NCI-H510A (cell line): ENCODE measurements at regions not wholly inside any gene's neighbourhood (a gene's known extent, or its start where the extent isn't known, plus 50 kb on each side); places are given as distances from the start of the nearest gene placed in this dataset.

Experiments
- DNase-seq: peaks from one replicate; lab custom pipeline; 2025; lab: John Stamatoyannopoulos, UW

GRCh38 chr5:6195711-6196358, 182.5 kb downstream of the MED10 start:
- DNase-seq, result peak; percentile 13

- DNase-seq, result no peak
Measured at GRCh38 chr5:6194906-6195612, 183.3 kb downstream of the MED10 start.

- no peak for DNase-seq
Measured at GRCh38 chr5:6194261-6194875, 184.0 kb downstream of the MED10 start.

- peak; percentile 85 for DNase-seq
Measured at GRCh38 chr5:6193310-6193709, 185.0 kb downstream of the MED10 start.

- DNase-seq, result peak; percentile 92
Measured at GRCh38 chr5:6190838-6191237, 187.5 kb downstream of the MED10 start.

GRCh38 chr5:6188976-6189375, 189.4 kb downstream of the MED10 start:
- no peak for DNase-seq

- peak; percentile 45 for DNase-seq
Measured at GRCh38 chr5:6188344-6188743, 190.0 kb downstream of the MED10 start.

- DNase-seq, result no peak
Measured at GRCh38 chr5:6187501-6187900, 190.8 kb downstream of the MED10 start.

- DNase-seq, result peak; percentile 84
Measured at GRCh38 chr5:6185574-6185973, 192.8 kb downstream of the MED10 start.

GRCh38 chr5:6184481-6184880, 193.9 kb downstream of the MED10 start:
- no peak for DNase-seq

GRCh38 chr5:6183391-6184390, 194.7 kb downstream of the MED10 start:
- no peak for DNase-seq

- no peak for DNase-seq
Measured at GRCh38 chr5:6182271-6182815, 196.0 kb downstream of the MED10 start.

GRCh38 chr5:6181871-6182270, 196.5 kb downstream of the MED10 start:
- DNase-seq, result no peak

- peak; percentile 84 for DNase-seq
Measured at GRCh38 chr5:6181147-6181729, 197.1 kb downstream of the MED10 start.

GRCh38 chr5:6180231-6180872, 198.0 kb downstream of the MED10 start:
- DNase-seq, result no peak

GRCh38 chr5:6178846-6179532, 199.4 kb downstream of the MED10 start:
- DNase-seq, result no peak

GRCh38 chr5:6177926-6178325, 200.4 kb downstream of the MED10 start:
- DNase-seq, result no peak

- peak; percentile 50 for DNase-seq
Measured at GRCh38 chr5:6176102-6176693, 202.1 kb downstream of the MED10 start.

- no peak for DNase-seq
Measured at GRCh38 chr5:6175172-6175854, 203.0 kb downstream of the MED10 start.
